H1 (cell line): ENCODE measurements at regions not wholly inside any gene's neighbourhood (a gene's known extent, or its start where the extent isn't known, plus 50 kb on each side); places are given as distances from the start of the nearest gene placed in this dataset.

Experiments
- HDAC6 ChIP-seq: IDR thresholded peaks from one replicate; pipeline ENCODE4 v1.7.1; 2012; ENCODE audit warnings: low read depth, mild to moderate bottlenecking, inconsistent platforms, low read length, moderate library complexity
- POLR2A ChIP-seq, 2 experiments: IDR thresholded peaks; 1 replicate in 1 of 2; 2 replicates in 1 of 2; pipeline ENCODE4 v1.6.1; 2011; ENCODE audit warnings: low read depth in 2 of 2, low read length in 2 of 2, mild to moderate bottlenecking in 2 of 2; ENCODE audit errors: control extremely low read depth in 1 of 2
- POU5F1 ChIP-seq: IDR thresholded peaks from 2 replicates; pipeline ENCODE4 v1.6.1; 2011; ENCODE audit warnings: low read depth, mild to moderate bottlenecking, low read length, moderate library complexity

DNA sequence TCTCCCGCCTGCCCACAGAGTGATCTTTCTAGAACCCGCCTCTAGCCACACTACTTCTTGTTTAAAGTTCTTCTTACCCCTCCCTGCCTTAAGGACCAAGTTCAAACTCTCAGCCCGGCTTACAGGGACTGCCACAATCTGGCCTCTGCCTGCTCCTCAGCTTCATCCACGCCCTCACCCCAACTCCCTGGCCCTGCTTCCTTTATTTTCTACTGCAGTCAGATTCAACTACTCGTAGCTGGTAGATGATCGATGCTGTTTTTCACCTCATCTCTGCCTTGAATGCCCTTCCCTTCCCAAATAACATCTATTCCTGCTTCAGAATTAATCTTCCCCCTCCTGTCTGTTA lies 508.5 kb downstream of the RPS24 start (continued):
- TF ChIP-seq HDAC6: no peak
- no peak for TF ChIP-seq POU5F1
- no peak for TF ChIP-seq POLR2A (IDR thresholded peaks at IDR 0.05; ENCODE audit: control extremely low read depth in 1 of 2, low read depth in 2 of 2, low read length in 2 of 2)
